Keratinocyte (primary cell): ENCODE measurements at regions not wholly inside any gene's neighbourhood (a gene's known extent, or its start where the extent isn't known, plus 50 kb on each side); places are given as distances from the start of the nearest gene placed in this dataset.

ENCODE experiments used
- DNase-seq: peaks from one replicate; pipeline ENCODE4 v3.0.0-alpha.2; 2011; ENCODE audit warnings: low read depth, missing footprints, low spot score
- FAIRE-seq: peaks from 2 replicates; lab custom pipeline; 2011; peaks lifted over from hg19 to GRCh38; lab: Jason Lieb, UNC
- H2AFZ ChIP-seq: 2 replicates; pipeline ENCODE4 v1.6.0; 2012; ENCODE audit warnings: low read length, control low read depth, inconsistent platforms; ENCODE audit not compliant: control insufficient read depth
- H3K27ac ChIP-seq: 2 replicates; pipeline ENCODE4 v1.5.1; 2011; ENCODE audit warnings: low read length; ENCODE audit not compliant: control insufficient read depth, insufficient read depth
- H3K27me3 ChIP-seq: 3 replicates; pipeline ENCODE4 v1.6.0; 2011; ENCODE audit warnings: low read length; ENCODE audit not compliant: control insufficient read depth, insufficient read depth; ENCODE audit errors: extremely low read depth
- H3K36me3 ChIP-seq, 2 experiments: 2 replicates in 1 of 2; 3 replicates in 1 of 2; pipeline ENCODE4 v1.5.1; 2011; ENCODE audit warnings: low read length in 2 of 2, mild to moderate bottlenecking in 1 of 2; ENCODE audit not compliant: control insufficient read depth in 2 of 2, insufficient read depth in 2 of 2; ENCODE audit errors: extremely low read depth in 1 of 2
- H3K4me1 ChIP-seq: 3 replicates; pipeline ENCODE4 v1.5.1; 2011; ENCODE audit warnings: low read length; ENCODE audit not compliant: control insufficient read depth, insufficient read depth; ENCODE audit errors: extremely low read depth
- H3K4me2 ChIP-seq: 3 replicates; pipeline ENCODE4 v1.6.0; 2011; ENCODE audit warnings: low read depth, low read length; ENCODE audit not compliant: control insufficient read depth, insufficient read depth; ENCODE audit errors: extremely low read depth
- H3K4me3 ChIP-seq, 3 experiments: fragments of 200-600 bp in 1 of 3; sonication (generic) in 1 of 3; 2 replicates in 2 of 3; 3 replicates in 1 of 3; pipeline ENCODE4 v1.5.1; 2011 to 2016; ENCODE audit warnings: low read length in 3 of 3, mild to moderate bottlenecking in 3 of 3, control low read depth in 2 of 3, inconsistent platforms in 1 of 3, low read depth in 1 of 3, mixed read lengths in 1 of 3, mixed run types in 1 of 3, moderate library complexity in 1 of 3; ENCODE audit not compliant: control insufficient read depth in 2 of 3, insufficient read depth in 2 of 3; ENCODE audit errors: extremely low read depth in 1 of 3
- H3K79me2 ChIP-seq: 2 replicates; pipeline ENCODE4 v1.6.0; 2012; ENCODE audit warnings: low read length; ENCODE audit not compliant: control insufficient read depth, insufficient read depth
- H3K9ac ChIP-seq: 3 replicates; pipeline ENCODE4 v1.6.0; 2011; ENCODE audit warnings: low read length; ENCODE audit not compliant: control insufficient read depth, insufficient read depth; ENCODE audit errors: extremely low read depth
- H3K9me1 ChIP-seq: 3 replicates; pipeline ENCODE4 v1.6.0; 2011; ENCODE audit warnings: low read length; ENCODE audit not compliant: control insufficient read depth, insufficient read depth; ENCODE audit errors: extremely low read depth
- H3K9me3 ChIP-seq: 2 replicates; pipeline ENCODE4 v1.5.1; 2012; ENCODE audit warnings: low read depth, low read length; ENCODE audit not compliant: control insufficient read depth
- H4K20me1 ChIP-seq: 3 replicates; pipeline ENCODE4 v1.6.0; 2011; ENCODE audit warnings: low read length; ENCODE audit not compliant: control insufficient read depth, insufficient read depth; ENCODE audit errors: extremely low read depth
- CTCF ChIP-seq, 3 experiments: IDR thresholded peaks in 1 of 3; conservative IDR thresholded peaks in 1 of 3; optimal IDR thresholded peaks in 1 of 3; 2 replicates in 2 of 3; 3 replicates in 1 of 3; pipeline versions ENCODE3 to v1.5.1; 2011; ENCODE audit warnings: low read length in 3 of 3, mild to moderate bottlenecking in 3 of 3, moderate library complexity in 2 of 3, control low read depth in 1 of 3, inconsistent platforms in 1 of 3; ENCODE audit not compliant: insufficient read depth in 2 of 3; ENCODE audit errors: extremely low read depth in 1 of 3
- EZH2 ChIP-seq: IDR thresholded peaks from one replicate; pipeline ENCODE4 v1.6.1; 2012; ENCODE audit warnings: inconsistent platforms, mild to moderate bottlenecking, low read length, moderate library complexity
- dilution Hi-C: fragments of 300-500 bp; cut with MboI; formaldehyde crosslinking; loops from one replicate; pipeline ENCODE4 v1.7.0; 2020; ENCODE audit warnings: low sequenced_read_pairs; ENCODE audit not compliant: extremely low pct_ligation_motif_present

- DNase-seq (no peak), FAIRE-seq (no peak)
- Histone ChIP-seq H3K9ac (no peak overlapping the region), H3K4me2 (no peak overlapping the region), H3K27me3 (no peaks in the 10 kb centered on the region), H3K27ac (no peak overlapping the region), H4K20me1 (no peaks in the 10 kb centered on the region), H3K79me2 (no peaks in the 10 kb centered on the region), H3K4me1 (no peaks in the 10 kb centered on the region), H2AFZ (no peak overlapping the region), H3K36me3 (no peaks in the 10 kb centered on the region), H3K9me1 (no peaks in the 10 kb centered on the region), H3K9me3 (peaks cover 6% of the 10 kb centered on the region), H3K4me3 (no peak overlapping the region)
- TF ChIP-seq EZH2 (no peak), CTCF (optimal IDR thresholded peaks at IDR 0.05 in 1 of 3, IDR thresholded peaks at IDR 0.05 in 1 of 3, conservative IDR thresholded peaks at IDR 0.05 in 1 of 3; ENCODE audit: extremely low read depth in 1 of 3, insufficient read depth in 2 of 3, low read length in 3 of 3) (no peak)
- dilution Hi-C loops = no loop called here
These were observed 93.7 kb downstream of the SHOX start for GRCh38 chrX:724256-724655.

GRCh38 chrX:723781-724180 is 93.2 kb downstream of the SHOX start:
- TF ChIP-seq EZH2 (no peak), CTCF (optimal IDR thresholded peaks at IDR 0.05 in 1 of 3, IDR thresholded peaks at IDR 0.05 in 1 of 3, conservative IDR thresholded peaks at IDR 0.05 in 1 of 3; ENCODE audit: extremely low read depth in 1 of 3, insufficient read depth in 2 of 3, low read length in 3 of 3) (no peak)
- Histone ChIP-seq H3K9me3 (peaks cover 6% of the 10 kb centered on the region), H3K9me1 (no peaks in the 10 kb centered on the region), H3K36me3 (no peaks in the 10 kb centered on the region), H3K4me1 (no peaks in the 10 kb centered on the region), H3K27me3 (no peaks in the 10 kb centered on the region), H3K79me2 (no peaks in the 10 kb centered on the region), H3K27ac (no peak overlapping the region), H3K4me2 (no peak overlapping the region), H3K9ac (no peak overlapping the region), H2AFZ (no peak overlapping the region), H4K20me1 (no peaks in the 10 kb centered on the region), H3K4me3 (no peak overlapping the region)
- no peak for FAIRE-seq
- dilution Hi-C loops = no loop called here
- no peak for DNase-seq
